WTC11 (cell line): ENCODE measurements at regions not wholly inside any gene's neighbourhood (a gene's known extent, or its start where the extent isn't known, plus 50 kb on each side); places are given as distances from the start of the nearest gene placed in this dataset.

ENCODE experiments used
- ATAC-seq: fragments of 200-7000 bp; cut with Tn5 transposase; 2 replicates; pipeline ENCODE4 v1.10.0; 2021; ENCODE audit warnings: mild to moderate bottlenecking, moderate library complexity
- CTCF ChIA-PET: fragments of 300-600 bp; sonication (Branson Sonifier 250); formaldehyde crosslinking; loops from one replicate; lab custom pipeline; 2021; ENCODE audit warnings: antibody characterized with exemption; lab: Charles Lee
- POLR2A ChIA-PET: fragments of 350-600 bp; sonication (Branson Sonifier 250); formaldehyde crosslinking; loops from one replicate; lab custom pipeline; 2021; ENCODE audit warnings: antibody characterized with exemption; lab: Charles Lee
- DNase-seq: peaks from one replicate; pipeline ENCODE4 v3.0.0; 2021; ENCODE audit warnings: low spot score
- H3K27ac Mint-ChIP-seq: 2 replicates; pipeline ENCODE4 v1.8.0; 2021; ENCODE audit warnings: mixed read lengths
- H3K27me3 Mint-ChIP-seq: 2 replicates; pipeline ENCODE4 v1.8.0; 2021; ENCODE audit warnings: low read depth, mild to moderate bottlenecking, moderate library complexity, mixed read lengths
- H3K36me3 Mint-ChIP-seq: 2 replicates; pipeline ENCODE4 v1.8.0; 2021; ENCODE audit warnings: mixed read lengths
- H3K4me1 Mint-ChIP-seq: 2 replicates; pipeline ENCODE4 v1.8.0; 2022; ENCODE audit warnings: mixed read lengths
- H3K4me3 Mint-ChIP-seq: 2 replicates; pipeline ENCODE4 v1.8.0; 2021; ENCODE audit warnings: mild to moderate bottlenecking, moderate library complexity, mixed read lengths
- H3K9me3 Mint-ChIP-seq: 2 replicates; pipeline ENCODE4 v1.8.0; 2021; ENCODE audit warnings: mixed read lengths
- CREB1 ChIP-seq: sonication (generic); formaldehyde crosslinking; IDR thresholded peaks from 2 replicates; pipeline ENCODE4 v1.8.0; 2023; ENCODE audit warnings: mild to moderate bottlenecking, missing genetic modification reagents
- ELF4 ChIP-seq: sonication (generic); formaldehyde crosslinking; IDR thresholded peaks from 2 replicates; pipeline ENCODE4 v1.8.1; 2022; ENCODE audit warnings: low read depth, mild to moderate bottlenecking, moderate library complexity, missing genetic modification reagents
- ESRRA ChIP-seq: sonication (generic); formaldehyde crosslinking; IDR thresholded peaks from 2 replicates; pipeline ENCODE4 v1.8.1; 2022; ENCODE audit warnings: mild to moderate bottlenecking, missing genetic modification reagents, borderline replicate concordance
- ETV6 ChIP-seq: sonication (generic); formaldehyde crosslinking; IDR thresholded peaks from 2 replicates; pipeline ENCODE4 v1.8.1; 2022; ENCODE audit warnings: mild to moderate bottlenecking, missing genetic modification reagents
- FOXP1 ChIP-seq: sonication (generic); formaldehyde crosslinking; IDR thresholded peaks from 2 replicates; pipeline ENCODE4 v1.8.0; 2022; ENCODE audit warnings: missing genetic modification reagents, mild to moderate bottlenecking, moderate library complexity, borderline replicate concordance
- GRHL2 ChIP-seq: fragments of 250-450 bp; sonication (Bioruptor Pico); IDR thresholded peaks from 2 replicates; pipeline ENCODE4 v1.8.0; 2022; ENCODE audit warnings: mild to moderate bottlenecking, moderate library complexity; ENCODE audit not compliant: insufficient replicate concordance, severe bottlenecking
- GTF2I ChIP-seq: fragments of 250-450 bp; sonication (Bioruptor Pico); conservative IDR thresholded peaks from 2 replicates; pipeline ENCODE4 v1.4.0; 2021; ENCODE audit warnings: mild to moderate bottlenecking
- HMGA2 ChIP-seq: fragments of 250-450 bp; sonication (Bioruptor Pico); IDR thresholded peaks from 2 replicates; pipeline ENCODE4 v1.4.0; 2021; ENCODE audit warnings: mild to moderate bottlenecking, moderate library complexity
- JAZF1 ChIP-seq: fragments of 250-450 bp; sonication (Bioruptor Pico); IDR thresholded peaks from 2 replicates; pipeline ENCODE4 v1.9.0; 2021; ENCODE audit warnings: moderate library complexity, mild to moderate bottlenecking, inconsistent platforms
- KAT7 ChIP-seq: sonication (generic); formaldehyde crosslinking; IDR thresholded peaks from 2 replicates; pipeline ENCODE4 v1.8.1; 2023; ENCODE audit warnings: missing genetic modification reagents, mild to moderate bottlenecking, borderline replicate concordance
- RELA ChIP-seq: sonication (generic); formaldehyde crosslinking; IDR thresholded peaks from 2 replicates; pipeline ENCODE4 v1.8.1; 2022; ENCODE audit warnings: missing genetic modification reagents, mild to moderate bottlenecking, borderline replicate concordance
- SP1 ChIP-seq: sonication (generic); formaldehyde crosslinking; conservative IDR thresholded peaks from 2 replicates; pipeline ENCODE4 v1.8.1; 2022; ENCODE audit warnings: missing genetic modification reagents
- TEAD1 ChIP-seq: sonication (generic); formaldehyde crosslinking; IDR thresholded peaks from 2 replicates; pipeline ENCODE4 v1.8.0; 2022; ENCODE audit warnings: mild to moderate bottlenecking, missing genetic modification reagents
- TEAD4 ChIP-seq: sonication (generic); formaldehyde crosslinking; IDR thresholded peaks from 2 replicates; pipeline ENCODE4 v1.8.0; 2022; ENCODE audit warnings: mild to moderate bottlenecking, missing genetic modification reagents
- TP53 ChIP-seq: sonication (generic); formaldehyde crosslinking; IDR thresholded peaks from 2 replicates; pipeline ENCODE4 v1.8.1; 2023; ENCODE audit warnings: mild to moderate bottlenecking, missing genetic modification reagents
- ZNF138 ChIP-seq: sonication (generic); formaldehyde crosslinking; conservative IDR thresholded peaks from 2 replicates; pipeline ENCODE4 v1.8.1; 2022; ENCODE audit warnings: mild to moderate bottlenecking, moderate library complexity, missing genetic modification reagents
- ZNF263 ChIP-seq: sonication (generic); formaldehyde crosslinking; IDR thresholded peaks from 2 replicates; pipeline ENCODE4 v1.8.1; 2022; ENCODE audit warnings: low read depth, mild to moderate bottlenecking, moderate library complexity, missing genetic modification reagents
- ZNF396 ChIP-seq: fragments of 250-450 bp; sonication (Bioruptor Pico); IDR thresholded peaks from 2 replicates; pipeline ENCODE4 v1.8.0; 2021; ENCODE audit warnings: mild to moderate bottlenecking, moderate library complexity, borderline replicate concordance
- TF ChIP-seq, protein P1 (sequence below): sonication (generic); formaldehyde crosslinking; IDR thresholded peaks from 2 replicates; pipeline ENCODE4 v1.8.1; 2023; ENCODE audit warnings: mild to moderate bottlenecking, missing genetic modification reagents
- TF ChIP-seq, protein P2 (sequence below): fragments of 250-450 bp; sonication (Bioruptor Pico); IDR thresholded peaks from 2 replicates; pipeline ENCODE4 v1.9.0; 2021; ENCODE audit warnings: mild to moderate bottlenecking
- TF ChIP-seq, protein P3 (sequence below): sonication (generic); formaldehyde crosslinking; IDR thresholded peaks from 2 replicates; pipeline ENCODE4 v1.8.1; 2022; ENCODE audit warnings: mild to moderate bottlenecking, missing genetic modification reagents, moderate library complexity, borderline replicate concordance
- TF ChIP-seq, protein P4 (sequence below): fragments of 250-450 bp; sonication (Bioruptor Pico); IDR thresholded peaks from 2 replicates; pipeline ENCODE4 v2.1.2; 2022; ENCODE audit warnings: mild to moderate bottlenecking, moderate library complexity
- TF ChIP-seq, protein P5 (sequence below): sonication (generic); formaldehyde crosslinking; IDR thresholded peaks from 2 replicates; pipeline ENCODE4 v1.8.0; 2023; ENCODE audit warnings: mild to moderate bottlenecking, missing genetic modification reagents
- TF ChIP-seq, protein P6 (sequence below): sonication (generic); formaldehyde crosslinking; IDR thresholded peaks from 2 replicates; pipeline ENCODE4 v1.8.0; 2023; ENCODE audit warnings: missing genetic modification reagents

DNA sequence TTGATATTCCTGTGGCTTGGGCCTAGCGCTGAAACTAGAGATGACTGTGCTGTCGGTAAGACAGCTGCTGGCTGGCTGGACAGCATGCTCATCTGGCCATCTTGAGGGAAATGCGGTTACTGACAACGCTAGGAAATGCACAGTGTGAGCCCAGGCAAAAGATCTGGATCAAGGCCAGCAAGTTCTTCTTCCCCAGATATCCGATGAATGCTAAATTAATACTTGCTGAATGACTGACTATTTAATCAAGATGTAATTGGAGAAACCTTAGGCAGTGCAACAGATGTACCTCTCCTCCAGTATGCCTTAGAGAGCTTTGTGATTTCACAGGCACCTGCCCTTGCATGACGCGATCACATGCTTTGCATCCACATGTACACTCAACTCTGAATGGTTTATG is 659.1 kb downstream of the EFNA5 start:
- Mint-ChIP-seq H3K4me3 (no peak overlapping the region), H3K27me3 (no peaks in the 10 kb centered on the region), H3K27ac (peak overlapping the region; percentile 17; the same call in 1 of the 2 replicates), H3K36me3 (no peaks in the 10 kb centered on the region), H3K9me3 (no peaks in the 10 kb centered on the region), H3K4me1 (peaks cover 6% of the 10 kb centered on the region)
- ChIA-PET CTCF (no interaction called here), POLR2A (no interaction called here)
- ATAC-seq (0 out of 2 replicates have a peak, but pooled peaks have one; percentile 34), DNase-seq (no peak)
- no peak for TF ChIP-seq TP53 (CRISPR knock-in tag)
- TF ChIP-seq ZNF138 (CRISPR knock-in tag), result no peak
- no peak for TF ChIP-seq TEAD4 (CRISPR knock-in tag)
- no peak for TF ChIP-seq JAZF1 (CRISPR knock-in tag)
- no peak for TF ChIP-seq ZNF263 (CRISPR knock-in tag)
- no peak for TF ChIP-seq RELA (CRISPR knock-in tag)
- TF ChIP-seq, protein P1, sequence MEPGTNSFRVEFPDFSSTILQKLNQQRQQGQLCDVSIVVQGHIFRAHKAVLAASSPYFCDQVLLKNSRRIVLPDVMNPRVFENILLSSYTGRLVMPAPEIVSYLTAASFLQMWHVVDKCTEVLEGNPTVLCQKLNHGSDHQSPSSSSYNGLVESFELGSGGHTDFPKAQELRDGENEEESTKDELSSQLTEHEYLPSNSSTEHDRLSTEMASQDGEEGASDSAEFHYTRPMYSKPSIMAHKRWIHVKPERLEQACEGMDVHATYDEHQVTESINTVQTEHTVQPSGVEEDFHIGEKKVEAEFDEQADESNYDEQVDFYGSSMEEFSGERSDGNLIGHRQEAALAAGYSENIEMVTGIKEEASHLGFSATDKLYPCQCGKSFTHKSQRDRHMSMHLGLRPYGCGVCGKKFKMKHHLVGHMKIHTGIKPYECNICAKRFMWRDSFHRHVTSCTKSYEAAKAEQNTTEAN (CRISPR knock-in tag), result no peak
- no peak for TF ChIP-seq CREB1 (CRISPR knock-in tag)
- TF ChIP-seq TEAD1 (CRISPR knock-in tag), result no peak
- TF ChIP-seq GTF2I (CRISPR knock-in tag), result no peak

DNA sequence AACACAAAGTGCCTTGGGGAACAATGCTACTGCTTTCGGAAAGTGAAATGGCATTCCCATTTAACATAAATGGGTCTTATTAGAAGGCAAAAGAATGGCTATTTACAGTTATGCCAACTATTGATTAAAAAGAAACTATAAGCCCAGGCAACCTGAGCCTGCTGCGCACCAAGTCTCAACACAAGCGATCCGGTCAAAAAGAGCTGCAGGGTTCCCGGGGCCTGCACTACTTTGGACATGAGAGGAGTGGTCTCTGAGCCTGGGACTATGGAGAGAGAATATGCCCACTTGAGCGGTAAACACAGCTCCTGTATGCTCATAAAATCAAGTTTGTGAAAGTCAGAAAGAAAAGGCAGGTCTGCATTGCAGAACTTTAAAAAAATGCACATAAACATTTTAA is 660.7 kb downstream of the EFNA5 start:
- no peaks in the 10 kb centered on the region for H3K36me3 Mint-ChIP-seq
- no peak overlapping the region for H3K27ac Mint-ChIP-seq
- ChIA-PET CTCF (no interaction called here), POLR2A (no interaction called here)
- TF ChIP-seq GTF2I (CRISPR knock-in tag) (no peak), RELA (CRISPR knock-in tag) (no peak), ELF4 (CRISPR knock-in tag) (no peak), KAT7 (CRISPR knock-in tag) (no peak), TP53 (CRISPR knock-in tag) (no peak), HMGA2 (no peak), FOXP1 (CRISPR knock-in tag) (no peak), SP1 (CRISPR knock-in tag) (no peak), ETV6 (CRISPR knock-in tag) (no peak), ZNF396 (no peak)
- TF ChIP-seq, protein P2, sequence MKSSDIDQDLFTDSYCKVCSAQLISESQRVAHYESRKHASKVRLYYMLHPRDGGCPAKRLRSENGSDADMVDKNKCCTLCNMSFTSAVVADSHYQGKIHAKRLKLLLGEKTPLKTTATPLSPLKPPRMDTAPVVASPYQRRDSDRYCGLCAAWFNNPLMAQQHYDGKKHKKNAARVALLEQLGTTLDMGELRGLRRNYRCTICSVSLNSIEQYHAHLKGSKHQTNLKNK, result no peak
- TF ChIP-seq, protein P3, sequence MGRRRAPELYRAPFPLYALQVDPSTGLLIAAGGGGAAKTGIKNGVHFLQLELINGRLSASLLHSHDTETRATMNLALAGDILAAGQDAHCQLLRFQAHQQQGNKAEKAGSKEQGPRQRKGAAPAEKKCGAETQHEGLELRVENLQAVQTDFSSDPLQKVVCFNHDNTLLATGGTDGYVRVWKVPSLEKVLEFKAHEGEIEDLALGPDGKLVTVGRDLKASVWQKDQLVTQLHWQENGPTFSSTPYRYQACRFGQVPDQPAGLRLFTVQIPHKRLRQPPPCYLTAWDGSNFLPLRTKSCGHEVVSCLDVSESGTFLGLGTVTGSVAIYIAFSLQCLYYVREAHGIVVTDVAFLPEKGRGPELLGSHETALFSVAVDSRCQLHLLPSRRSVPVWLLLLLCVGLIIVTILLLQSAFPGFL (CRISPR knock-in tag), result no peak
- no peaks in the 10 kb centered on the region for H3K9me3 Mint-ChIP-seq
- H3K4me3 Mint-ChIP-seq, result no peak overlapping the region
- ATAC-seq, result no peak
- H3K4me1 Mint-ChIP-seq, result peaks cover 13% of the 10 kb centered on the region
- H3K27me3 Mint-ChIP-seq, result no peaks in the 10 kb centered on the region; the same call in 1 of the 2 replicates
- DNase-seq, result no peak

DNA sequence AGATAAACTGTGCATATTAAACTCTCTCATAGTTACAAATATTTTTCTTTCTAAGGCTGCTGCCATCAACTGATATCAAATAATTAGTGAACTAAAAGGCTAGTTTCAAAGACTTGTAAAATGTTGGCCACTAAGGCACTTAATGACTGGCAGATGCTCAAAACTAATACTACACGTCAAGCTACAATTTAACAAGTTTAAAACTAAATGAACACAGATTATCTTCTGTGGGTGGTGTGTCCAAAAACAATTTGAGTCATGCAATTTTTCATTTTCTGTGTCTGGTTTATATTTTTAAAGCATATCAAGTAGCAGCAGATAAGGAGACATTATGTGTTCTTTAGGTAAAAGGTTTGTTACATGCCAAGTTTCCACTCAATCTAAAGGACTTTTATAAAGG is 665.1 kb downstream of the EFNA5 start:
- no peaks in the 10 kb centered on the region for H3K36me3 Mint-ChIP-seq
- no peak overlapping the region for H3K4me3 Mint-ChIP-seq
- no peak overlapping the region for H3K27ac Mint-ChIP-seq
- TF ChIP-seq, protein P4, sequence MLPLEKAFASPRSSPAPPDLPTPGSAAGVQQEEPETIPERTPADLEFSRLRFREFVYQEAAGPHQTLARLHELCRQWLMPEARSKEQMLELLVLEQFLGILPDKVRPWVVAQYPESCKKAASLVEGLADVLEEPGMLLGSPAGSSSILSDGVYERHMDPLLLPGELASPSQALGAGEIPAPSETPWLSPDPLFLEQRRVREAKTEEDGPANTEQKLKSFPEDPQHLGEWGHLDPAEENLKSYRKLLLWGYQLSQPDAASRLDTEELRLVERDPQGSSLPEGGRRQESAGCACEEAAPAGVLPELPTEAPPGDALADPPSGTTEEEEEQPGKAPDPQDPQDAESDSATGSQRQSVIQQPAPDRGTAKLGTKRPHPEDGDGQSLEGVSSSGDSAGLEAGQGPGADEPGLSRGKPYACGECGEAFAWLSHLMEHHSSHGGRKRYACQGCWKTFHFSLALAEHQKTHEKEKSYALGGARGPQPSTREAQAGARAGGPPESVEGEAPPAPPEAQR (CRISPR knock-in tag), result no peak
- TF ChIP-seq, protein P5, sequence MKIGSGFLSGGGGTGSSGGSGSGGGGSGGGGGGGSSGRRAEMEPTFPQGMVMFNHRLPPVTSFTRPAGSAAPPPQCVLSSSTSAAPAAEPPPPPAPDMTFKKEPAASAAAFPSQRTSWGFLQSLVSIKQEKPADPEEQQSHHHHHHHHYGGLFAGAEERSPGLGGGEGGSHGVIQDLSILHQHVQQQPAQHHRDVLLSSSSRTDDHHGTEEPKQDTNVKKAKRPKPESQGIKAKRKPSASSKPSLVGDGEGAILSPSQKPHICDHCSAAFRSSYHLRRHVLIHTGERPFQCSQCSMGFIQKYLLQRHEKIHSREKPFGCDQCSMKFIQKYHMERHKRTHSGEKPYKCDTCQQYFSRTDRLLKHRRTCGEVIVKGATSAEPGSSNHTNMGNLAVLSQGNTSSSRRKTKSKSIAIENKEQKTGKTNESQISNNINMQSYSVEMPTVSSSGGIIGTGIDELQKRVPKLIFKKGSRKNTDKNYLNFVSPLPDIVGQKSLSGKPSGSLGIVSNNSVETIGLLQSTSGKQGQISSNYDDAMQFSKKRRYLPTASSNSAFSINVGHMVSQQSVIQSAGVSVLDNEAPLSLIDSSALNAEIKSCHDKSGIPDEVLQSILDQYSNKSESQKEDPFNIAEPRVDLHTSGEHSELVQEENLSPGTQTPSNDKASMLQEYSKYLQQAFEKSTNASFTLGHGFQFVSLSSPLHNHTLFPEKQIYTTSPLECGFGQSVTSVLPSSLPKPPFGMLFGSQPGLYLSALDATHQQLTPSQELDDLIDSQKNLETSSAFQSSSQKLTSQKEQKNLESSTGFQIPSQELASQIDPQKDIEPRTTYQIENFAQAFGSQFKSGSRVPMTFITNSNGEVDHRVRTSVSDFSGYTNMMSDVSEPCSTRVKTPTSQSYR, result no peak
- TF ChIP-seq TP53 (CRISPR knock-in tag) (no peak), ESRRA (no peak), GRHL2 (no peak)
- TF ChIP-seq, protein P6, sequence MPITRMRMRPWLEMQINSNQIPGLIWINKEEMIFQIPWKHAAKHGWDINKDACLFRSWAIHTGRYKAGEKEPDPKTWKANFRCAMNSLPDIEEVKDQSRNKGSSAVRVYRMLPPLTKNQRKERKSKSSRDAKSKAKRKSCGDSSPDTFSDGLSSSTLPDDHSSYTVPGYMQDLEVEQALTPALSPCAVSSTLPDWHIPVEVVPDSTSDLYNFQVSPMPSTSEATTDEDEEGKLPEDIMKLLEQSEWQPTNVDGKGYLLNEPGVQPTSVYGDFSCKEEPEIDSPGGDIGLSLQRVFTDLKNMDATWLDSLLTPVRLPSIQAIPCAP, result no peak
- TF ChIP-seq, protein P1 (CRISPR knock-in tag), result no peak
- POLR2A ChIA-PET, result no interaction called here
- H3K9me3 Mint-ChIP-seq, result no peaks in the 10 kb centered on the region
- DNase-seq, result no peak
- H3K27me3 Mint-ChIP-seq, result peaks cover 12% of the 10 kb centered on the region
- peaks cover 7% of the 10 kb centered on the region for H3K4me1 Mint-ChIP-seq
- ATAC-seq, result no peak
- CTCF ChIA-PET, result no interaction called here
